IMR-90 (cell line): ENCODE measurements at regions not wholly inside any gene's neighbourhood (a gene's known extent, or its start where the extent isn't known, plus 50 kb on each side); places are given as distances from the start of the nearest gene placed in this dataset.
A peak's percentile ranks its signal among the peaks of the same experiment; 100 is the strongest.

Experiments used
- ATAC-seq: fragments of 200-7000 bp; cut with Tn5 transposase; 2 replicates; pipeline ENCODE4 v1.9.1; 2020; ENCODE audit warnings: low read depth, mild to moderate bottlenecking, moderate library complexity
- BruUV-seq: library from RNA; stranded (reverse); fragments of 400-500 nt; replicated peaks from 2 replicates; lab custom pipeline; 2021; lab: Mats Ljungman, UMichigan
- CTCF ChIA-PET: fragments of 300-600 bp; formaldehyde crosslinking; extraction: SDS; loops from one replicate; lab custom pipeline; 2021; ENCODE audit warnings: antibody characterized with exemption; lab: Yijun Ruan, JAX
- POLR2A ChIA-PET: fragments of 300-600 bp; sonication (Branson Sonifier 250); formaldehyde crosslinking; loops from one replicate; lab custom pipeline; 2022; ENCODE audit warnings: antibody characterized with exemption; ENCODE audit not compliant: unreplicated experiment; lab: Charles Lee
- DNase-seq: peaks from one replicate; pipeline ENCODE4 v3.0.0; 2013
- H2AFZ ChIP-seq: replicated peaks from 2 replicates; pipeline ENCODE3; 2013; ENCODE audit warnings: low read length, mild to moderate bottlenecking; ENCODE audit not compliant: poor library complexity
- H2AK5ac ChIP-seq: 2 replicates; pipeline ENCODE4 v1.6.1; 2013; ENCODE audit warnings: low read depth, low read length, inconsistent platforms
- H2AK9ac ChIP-seq: replicated peaks from 2 replicates; pipeline ENCODE3; 2013; ENCODE audit warnings: mild to moderate bottlenecking, low read depth, low read length, moderate library complexity; ENCODE audit not compliant: poor library complexity
- H2BK120ac ChIP-seq: 2 replicates; pipeline ENCODE4 v1.6.1; 2013; ENCODE audit warnings: low read depth, low read length, inconsistent platforms
- H2BK15ac ChIP-seq: 3 replicates; pipeline ENCODE4 v1.6.1; 2013; ENCODE audit warnings: low read depth, low read length, inconsistent platforms
- H2BK20ac ChIP-seq: 2 replicates; pipeline ENCODE4 v1.6.1; 2013; ENCODE audit warnings: low read depth, mild to moderate bottlenecking, inconsistent platforms, low read length, moderate library complexity
- H2BK5ac ChIP-seq: 2 replicates; pipeline ENCODE4 v1.6.1; 2013; ENCODE audit warnings: mild to moderate bottlenecking, low read depth, low read length, inconsistent platforms; ENCODE audit not compliant: poor library complexity, severe bottlenecking
- H3K14ac ChIP-seq: replicated peaks from 2 replicates; pipeline ENCODE4 v1.6.1; 2013; ENCODE audit warnings: low read depth, low read length, inconsistent platforms
- H3K18ac ChIP-seq: 2 replicates; pipeline ENCODE4 v1.6.1; 2013; ENCODE audit warnings: low read depth, low read length, control low read depth
- H3K23ac ChIP-seq: 2 replicates; pipeline ENCODE4 v1.6.1; 2013; ENCODE audit warnings: low read depth, low read length, inconsistent platforms
- H3K27ac ChIP-seq: 2 replicates; pipeline ENCODE4 v1.5.1; 2013; ENCODE audit warnings: mild to moderate bottlenecking, control low read depth, low read length; ENCODE audit not compliant: insufficient read depth
- H3K27me3 ChIP-seq: 2 replicates; pipeline ENCODE4 v1.6.1; 2013; ENCODE audit warnings: low read length; ENCODE audit not compliant: control insufficient read depth, insufficient read depth
- H3K36me3 ChIP-seq: 2 replicates; pipeline ENCODE4 v1.6.1; 2013; ENCODE audit warnings: low read length, mixed read lengths; ENCODE audit not compliant: control insufficient read depth, insufficient read depth
- H3K4ac ChIP-seq: 2 replicates; pipeline ENCODE4 v1.6.1; 2013; ENCODE audit warnings: low read depth, low read length, inconsistent platforms
- H3K4me1 ChIP-seq: 2 replicates; pipeline ENCODE4 v1.6.1; 2013; ENCODE audit warnings: low read length, mixed read lengths; ENCODE audit not compliant: control insufficient read depth, insufficient read depth
- H3K4me2 ChIP-seq: 2 replicates; pipeline ENCODE4 v1.6.1; 2013; ENCODE audit warnings: low read depth, mild to moderate bottlenecking, control low read depth, low read length, moderate library complexity
- H3K4me3 ChIP-seq: 2 replicates; pipeline ENCODE4 v1.5.1; 2013; ENCODE audit warnings: low read depth, mild to moderate bottlenecking, control low read depth, low read length, moderate library complexity; ENCODE audit not compliant: insufficient read depth
- H3K56ac ChIP-seq: 2 replicates; pipeline ENCODE4 v1.6.1; 2013; ENCODE audit warnings: low read length, inconsistent platforms; ENCODE audit not compliant: insufficient read depth; ENCODE audit errors: extremely low read depth
- H3K79me1 ChIP-seq, 2 experiments: 2 replicates each; pipeline ENCODE4 v1.6.1; 2013; ENCODE audit warnings: low read length in 2 of 2, inconsistent platforms in 1 of 2, low read depth in 1 of 2
- H3K9ac ChIP-seq: 2 replicates; pipeline ENCODE4 v1.6.1; 2013; ENCODE audit warnings: low read depth, low read length, control low read depth
- H3K9me1 ChIP-seq: 2 replicates; pipeline ENCODE4 v1.6.1; 2013; ENCODE audit warnings: low read length, inconsistent platforms; ENCODE audit not compliant: insufficient read depth
- H3K9me3 ChIP-seq: 2 replicates; pipeline ENCODE4 v1.6.1; 2013; ENCODE audit warnings: low read length; ENCODE audit not compliant: control insufficient read depth, insufficient read depth
- H4K20me1 ChIP-seq: 2 replicates; pipeline ENCODE4 v1.6.1; 2013; ENCODE audit warnings: low read length, inconsistent platforms; ENCODE audit not compliant: insufficient read depth
- H4K5ac ChIP-seq: 2 replicates; pipeline ENCODE4 v1.6.1; 2013; ENCODE audit warnings: mild to moderate bottlenecking, low read depth, low read length, control low read depth
- H4K8ac ChIP-seq, 2 experiments: 2 replicates each; pipeline ENCODE4 v1.6.1; 2013; ENCODE audit warnings: low read depth in 2 of 2, low read length in 2 of 2, control low read depth in 1 of 2, inconsistent platforms in 1 of 2
- H4K91ac ChIP-seq: 2 replicates; pipeline ENCODE4 v1.6.1; 2013; ENCODE audit warnings: low read depth, low read length, inconsistent platforms; ENCODE audit not compliant: insufficient read depth
- FOS ChIP-seq: fragments of 150-350 bp; IDR thresholded peaks from 2 replicates; pipeline ENCODE4 v1.6.1; 2016; ENCODE audit warnings: low read depth, low read length
- MAZ ChIP-seq: IDR thresholded peaks from 2 replicates; pipeline ENCODE4 v1.6.1; 2012; ENCODE audit warnings: low read depth, mild to moderate bottlenecking, low read length, improper control_type of control experiment, moderate library complexity, borderline replicate concordance
- NFE2L2 ChIP-seq: fragments of 150-350 bp; IDR thresholded peaks from 2 replicates; pipeline ENCODE4 v1.6.1; 2016; ENCODE audit warnings: low read depth, mild to moderate bottlenecking, low read length
- POLR2A ChIP-seq: IDR thresholded peaks from 2 replicates; pipeline ENCODE4 v1.6.1; 2012; ENCODE audit warnings: mild to moderate bottlenecking, low read depth, low read length
- RAD21 ChIP-seq: IDR thresholded peaks from 2 replicates; pipeline ENCODE4 v1.6.1; 2012; ENCODE audit warnings: low read length, improper control_type of control experiment
- RFX5 ChIP-seq: IDR thresholded peaks from 2 replicates; pipeline ENCODE4 v1.8.0; 2012; ENCODE audit warnings: low read depth, mild to moderate bottlenecking, low read length, moderate library complexity
- SMC3 ChIP-seq: fragments of 150-350 bp; IDR thresholded peaks from 2 replicates; pipeline ENCODE4 v1.6.1; 2016; ENCODE audit warnings: low read depth, mild to moderate bottlenecking, antibody characterized with exemption, low read length, moderate library complexity
- WGBS, 2 experiments: methylation state at CpG; one replicate each; pipeline versions ENCODE4 v1.1.5 to v1.1.7; 2013; ENCODE audit warnings: missing lambda C conversion rate in 2 of 2; ENCODE audit not compliant: insufficient read length in 1 of 2; ENCODE audit errors: extremely low coverage in 2 of 2; 5-methylcytosine and 5-hydroxymethylcytosine counted together
- dilution Hi-C: fragments of 300-500 bp; cut with HindIII; formaldehyde crosslinking; loops from one replicate; pipeline ENCODE4 v1.14.3; 2018; ENCODE audit warnings: low sequenced_read_pairs; ENCODE audit not compliant: unreplicated experiment
- in situ Hi-C: fragments of 300-500 bp; cut with MboI; formaldehyde crosslinking; loops from 3 replicates; pipeline ENCODE4 v1.14.3; 2019; ENCODE audit warnings: low sequenced_read_pairs, inconsistent platforms, mixed read lengths
- intact Hi-C: fragments of 100-400 bp; cut with micrococcal nuclease; formaldehyde crosslinking; loops from 2 replicates; pipeline ENCODE4 v1.10.0; 2022

- no peak overlapping the region for H2BK20ac ChIP-seq
- CTCF ChIA-PET = interaction anchor here (0.6 kb wide), 1 partner anchor 19 kb away, joined by 3 read pairs; no protein-coding TSS in a partner anchor
- no peak overlapping the region for H3K18ac ChIP-seq
- H2AFZ ChIP-seq = peak overlapping the region; percentile 83
- H3K4me2 ChIP-seq = peak overlapping the region; percentile 0; the same call in 1 of the 2 replicates
- H4K5ac ChIP-seq = no peak overlapping the region
- no peak for DNase-seq
- H4K8ac ChIP-seq = no peak overlapping the region
- no peak overlapping the region for H2AK9ac ChIP-seq
- H3K14ac ChIP-seq = no peak overlapping the region
- H2BK15ac ChIP-seq = no peak overlapping the region
- H2BK5ac ChIP-seq = no peak overlapping the region
- H3K4ac ChIP-seq = no peak overlapping the region
- no peaks in the 10 kb centered on the region for H3K9me1 ChIP-seq
- in situ Hi-C loops (loop anchor here (25.0 kb wide), 1 partner anchor 1626 kb away; no protein-coding TSS in a partner anchor), dilution Hi-C loops (no loop called here), intact Hi-C loops (no loop called here)
- no peak overlapping the region for H4K91ac ChIP-seq
- POLR2A ChIA-PET = interaction anchor here (0.5 kb wide), 1 partner anchor 9 kb away, joined by 3 read pairs; no protein-coding TSS in a partner anchor
- H3K36me3 ChIP-seq = no peaks in the 10 kb centered on the region
- no peak overlapping the region for H2BK120ac ChIP-seq
- H3K4me3 ChIP-seq = no peak overlapping the region
- peak; percentile 63 for ATAC-seq
- no peak overlapping the region for H2AK5ac ChIP-seq
- H3K27me3 ChIP-seq = peaks cover 2% of the 10 kb centered on the region
- no peaks in the 10 kb centered on the region for H3K9me3 ChIP-seq
- H3K9ac ChIP-seq = no peak overlapping the region
- no peak overlapping the region for H3K23ac ChIP-seq
- H3K56ac ChIP-seq = no peak overlapping the region
- TF ChIP-seq RFX5 = no peak
- TF ChIP-seq POLR2A = no peak
- TF ChIP-seq SMC3 = no peak
- TF ChIP-seq NFE2L2 = no peak
- TF ChIP-seq RAD21 = no peak
- TF ChIP-seq MAZ = no peak
- no peak for TF ChIP-seq FOS
- H3K27ac ChIP-seq = no peak overlapping the region
- no peaks in the 10 kb centered on the region for H3K4me1 ChIP-seq
- no peaks in the 10 kb centered on the region for H3K79me1 ChIP-seq
- BruUV-seq = no TSS peak
- WGBS, 2 experiments = 0% methylated on average over 2 of the region's 26 CpGs; no CpG with 5 or more reads in 1 of the 2 experiments
- H4K20me1 ChIP-seq = no peaks in the 10 kb centered on the region
These were observed 60.4 kb upstream of the SGPP1 start for GRCh38 chr14:63788011-63788933.
